ENCODE measurements at regions not wholly inside any gene's neighbourhood (a gene's known extent, or its start where the extent isn't known, plus 50 kb on each side); places are given as distances from the start of the nearest gene placed in this dataset.

DNA sequence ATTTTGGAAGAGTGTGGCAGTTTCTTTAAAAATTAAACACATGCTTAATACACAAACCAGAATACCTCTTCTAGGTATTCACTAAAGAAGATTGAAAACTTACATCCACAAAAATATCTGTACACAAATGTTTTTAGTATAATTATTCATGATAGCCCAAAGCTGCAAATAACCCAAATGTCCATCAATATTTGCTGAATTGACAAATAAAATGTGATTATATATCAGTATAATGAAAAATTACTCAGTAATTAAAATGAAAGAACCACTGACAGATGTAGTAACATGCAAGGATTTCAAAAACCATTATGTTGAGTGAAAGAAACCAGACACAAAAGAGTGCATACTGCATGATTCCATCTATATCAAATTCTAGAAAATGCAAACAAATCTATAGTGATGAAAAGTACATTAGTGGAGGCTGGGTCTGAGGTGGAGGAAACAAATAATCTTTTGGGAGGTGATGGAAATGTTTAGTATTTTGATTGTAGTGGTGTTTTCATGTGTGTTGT, 94.8 kb downstream of the QPCT start:
- no peak overlapping the region for H2AK5ac ChIP-seq (ENCODE audit: low read depth, low read length)
- H2AK9ac ChIP-seq (replicated peaks; ENCODE audit: low read depth, low read length, poor library complexity) = no peak overlapping the region
- H3K9ac ChIP-seq (ENCODE audit: low read depth, low read length) = no peak overlapping the region
- no peak overlapping the region for H3K14ac ChIP-seq (replicated peaks; ENCODE audit: low read depth, low read length)
- no peak overlapping the region for H2AFZ ChIP-seq (replicated peaks; ENCODE audit: low read length, poor library complexity)
- no peak overlapping the region for H3K27ac ChIP-seq (ENCODE audit: insufficient read depth, low read length)
- no peak overlapping the region for H4K91ac ChIP-seq (ENCODE audit: insufficient read depth, low read depth, low read length)
- H3K9me3 ChIP-seq (ENCODE audit: control insufficient read depth, insufficient read depth, low read length) = no peaks in the 10 kb centered on the region
- H3K27me3 ChIP-seq (ENCODE audit: control insufficient read depth, insufficient read depth, low read length) = peaks cover 4% of the 10 kb centered on the region; the same call in 1 of the 2 replicates
- H3K4me3 ChIP-seq (ENCODE audit: insufficient read depth, low read depth, low read length) = no peak overlapping the region
- no peak overlapping the region for H2BK120ac ChIP-seq (ENCODE audit: low read depth, low read length)
- no peak overlapping the region for H3K4me2 ChIP-seq (ENCODE audit: low read depth, low read length)
- TF ChIP-seq FOS (IDR thresholded peaks at IDR 0.05; ENCODE audit: low read depth, low read length) = no peak
- TF ChIP-seq CEBPB (IDR thresholded peaks at IDR 0.05; ENCODE audit: low read depth, low read length) = no peak
- TF ChIP-seq SMC3 (IDR thresholded peaks at IDR 0.05; ENCODE audit: low read depth, low read length) = no peak
- no peak for TF ChIP-seq MXI1 (IDR thresholded peaks at IDR 0.05; ENCODE audit: borderline replicate concordance, low read depth, low read length)
- no peak for TF ChIP-seq RFX5 (IDR thresholded peaks at IDR 0.05; ENCODE audit: low read depth, low read length)
- TF ChIP-seq, protein P1, sequence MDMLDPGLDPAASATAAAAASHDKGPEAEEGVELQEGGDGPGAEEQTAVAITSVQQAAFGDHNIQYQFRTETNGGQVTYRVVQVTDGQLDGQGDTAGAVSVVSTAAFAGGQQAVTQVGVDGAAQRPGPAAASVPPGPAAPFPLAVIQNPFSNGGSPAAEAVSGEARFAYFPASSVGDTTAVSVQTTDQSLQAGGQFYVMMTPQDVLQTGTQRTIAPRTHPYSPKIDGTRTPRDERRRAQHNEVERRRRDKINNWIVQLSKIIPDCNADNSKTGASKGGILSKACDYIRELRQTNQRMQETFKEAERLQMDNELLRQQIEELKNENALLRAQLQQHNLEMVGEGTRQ (IDR thresholded peaks at IDR 0.05; ENCODE audit: low read depth, low read length) = no peak
- TF ChIP-seq, protein P2, sequence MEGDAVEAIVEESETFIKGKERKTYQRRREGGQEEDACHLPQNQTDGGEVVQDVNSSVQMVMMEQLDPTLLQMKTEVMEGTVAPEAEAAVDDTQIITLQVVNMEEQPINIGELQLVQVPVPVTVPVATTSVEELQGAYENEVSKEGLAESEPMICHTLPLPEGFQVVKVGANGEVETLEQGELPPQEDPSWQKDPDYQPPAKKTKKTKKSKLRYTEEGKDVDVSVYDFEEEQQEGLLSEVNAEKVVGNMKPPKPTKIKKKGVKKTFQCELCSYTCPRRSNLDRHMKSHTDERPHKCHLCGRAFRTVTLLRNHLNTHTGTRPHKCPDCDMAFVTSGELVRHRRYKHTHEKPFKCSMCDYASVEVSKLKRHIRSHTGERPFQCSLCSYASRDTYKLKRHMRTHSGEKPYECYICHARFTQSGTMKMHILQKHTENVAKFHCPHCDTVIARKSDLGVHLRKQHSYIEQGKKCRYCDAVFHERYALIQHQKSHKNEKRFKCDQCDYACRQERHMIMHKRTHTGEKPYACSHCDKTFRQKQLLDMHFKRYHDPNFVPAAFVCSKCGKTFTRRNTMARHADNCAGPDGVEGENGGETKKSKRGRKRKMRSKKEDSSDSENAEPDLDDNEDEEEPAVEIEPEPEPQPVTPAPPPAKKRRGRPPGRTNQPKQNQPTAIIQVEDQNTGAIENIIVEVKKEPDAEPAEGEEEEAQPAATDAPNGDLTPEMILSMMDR (conservative IDR thresholded peaks at IDR 0.05; ENCODE audit: low read depth, low read length) = no peak
- peak; percentile 93 for TF ChIP-seq MAFK (IDR thresholded peaks at IDR 0.05; ENCODE audit: low read depth, low read length)
- DNase-seq (no peak), ATAC-seq (ENCODE audit: low read depth) (no peak)
- H3K4ac ChIP-seq (ENCODE audit: low read depth, low read length) = no peak overlapping the region
- ChIA-PET POLR2A (ENCODE audit: unreplicated experiment) (no interaction called here), CTCF (no interaction called here)
- no peaks in the 10 kb centered on the region for H4K20me1 ChIP-seq (ENCODE audit: insufficient read depth, low read length)
- no peak overlapping the region for H4K8ac ChIP-seq (ENCODE audit: low read depth in 2 of 2, low read length in 2 of 2)
- H2BK20ac ChIP-seq (ENCODE audit: low read depth, low read length) = no peak overlapping the region
- H3K36me3 ChIP-seq (ENCODE audit: control insufficient read depth, insufficient read depth, low read length) = no peaks in the 10 kb centered on the region
- no peak overlapping the region for H3K18ac ChIP-seq (ENCODE audit: low read depth, low read length)
- H4K5ac ChIP-seq (ENCODE audit: low read depth, low read length) = no peak overlapping the region
- H3K79me1 ChIP-seq (ENCODE audit: low read depth in 1 of 2, low read length in 2 of 2) = no peaks in the 10 kb centered on the region
- dilution Hi-C loops (cut with HindIII; ENCODE audit: low sequenced_read_pairs, unreplicated experiment) = no loop called here
- BruUV-seq (replicated peaks) = no TSS peak
- peaks cover 3% of the 10 kb centered on the region for H3K4me1 ChIP-seq (ENCODE audit: control insufficient read depth, insufficient read depth, low read length)
- in situ Hi-C loops (cut with MboI; ENCODE audit: low sequenced_read_pairs) = no loop called here
- no peak overlapping the region for H3K56ac ChIP-seq (ENCODE audit: extremely low read depth, insufficient read depth, low read length)
- peak overlapping the region; percentile 24 for H2BK5ac ChIP-seq (ENCODE audit: low read depth, low read length, poor library complexity, severe bottlenecking)
- no peak overlapping the region for H2BK15ac ChIP-seq (ENCODE audit: low read depth, low read length)
- intact Hi-C loops (cut with micrococcal nuclease) = no loop called here
- H3K9me1 ChIP-seq (ENCODE audit: insufficient read depth, low read length) = no peaks in the 10 kb centered on the region
- H3K23ac ChIP-seq (ENCODE audit: low read depth, low read length) = no peak overlapping the region

All from IMR-90 (cell line).